Lung microvascular endothelial cell (primary cell): ENCODE measurements at regions not wholly inside any gene's neighbourhood (a gene's known extent, or its start where the extent isn't known, plus 50 kb on each side); places are given as distances from the start of the nearest gene placed in this dataset.
A peak's percentile ranks its signal among the peaks of the same experiment; 100 is the strongest.

Experiments used
- DNase-seq, 2 donors: peaks; one replicate each; pipeline versions ENCODE4 v3.0.0 to v3.0.0-alpha.2; 2010; ENCODE audit warnings: low read depth in 2 of 2

GRCh38 chr19:29263305-29264135, 50.6 kb upstream of the UQCRFS1 start:
- DNase-seq, result peak; percentile 34 to 38

GRCh38 chr19:29264897-29265296, 51.9 kb upstream of the UQCRFS1 start:
- DNase-seq, result no peak

- DNase-seq, result no peak
Measured at GRCh38 chr19:29265436-29265835, 52.5 kb upstream of the UQCRFS1 start.

GRCh38 chr19:29266001-29266400, 53.0 kb upstream of the UQCRFS1 start:
- no peak for DNase-seq

- DNase-seq, result no peak
Measured at GRCh38 chr19:29266603-29267002, 53.7 kb upstream of the UQCRFS1 start.

- no peak for DNase-seq
Measured at GRCh38 chr19:29267701-29268100, 54.8 kb upstream of the UQCRFS1 start.

GRCh38 chr19:29268103-29268502, 55.2 kb upstream of the UQCRFS1 start:
- DNase-seq, result no peak

GRCh38 chr19:29268721-29269393, 55.9 kb upstream of the UQCRFS1 start:
- DNase-seq, result no peak

- no peak for DNase-seq
Measured at GRCh38 chr19:29269641-29270040, 56.7 kb upstream of the UQCRFS1 start.

GRCh38 chr19:29271341-29271740, 58.4 kb upstream of the UQCRFS1 start:
- no peak for DNase-seq

GRCh38 chr19:29271911-29272310, 59.0 kb upstream of the UQCRFS1 start:
- no peak for DNase-seq

GRCh38 chr19:29273000-29273640, 60.2 kb upstream of the UQCRFS1 start:
- DNase-seq, result no peak

- DNase-seq, result no peak
Measured at GRCh38 chr19:29275266-29275665, 62.3 kb upstream of the UQCRFS1 start.

- DNase-seq, result no peak
Measured at GRCh38 chr19:29277102-29277501, 64.2 kb upstream of the UQCRFS1 start.

GRCh38 chr19:29278716-29279115, 65.8 kb upstream of the UQCRFS1 start:
- no peak for DNase-seq

GRCh38 chr19:29283366-29283765, 70.4 kb upstream of the UQCRFS1 start:
- DNase-seq, result no peak

GRCh38 chr19:29285187-29285687, 72.3 kb upstream of the UQCRFS1 start:
- DNase-seq, result no peak

GRCh38 chr19:29285878-29286277, 72.9 kb upstream of the UQCRFS1 start:
- no peak for DNase-seq

GRCh38 chr19:29287061-29287460, 74.1 kb upstream of the UQCRFS1 start:
- DNase-seq, result no peak

GRCh38 chr19:29288256-29288655, 75.3 kb upstream of the UQCRFS1 start:
- no peak for DNase-seq

- DNase-seq, result no peak
Measured at GRCh38 chr19:29289020-29289419, 76.1 kb upstream of the UQCRFS1 start.

GRCh38 chr19:29290853-29291252, 77.9 kb upstream of the UQCRFS1 start:
- no peak for DNase-seq
